ENCODE measurements at regions not wholly inside any gene's neighbourhood (a gene's known extent, or its start where the extent isn't known, plus 50 kb on each side); places are given as distances from the start of the nearest gene placed in this dataset.

DNA sequence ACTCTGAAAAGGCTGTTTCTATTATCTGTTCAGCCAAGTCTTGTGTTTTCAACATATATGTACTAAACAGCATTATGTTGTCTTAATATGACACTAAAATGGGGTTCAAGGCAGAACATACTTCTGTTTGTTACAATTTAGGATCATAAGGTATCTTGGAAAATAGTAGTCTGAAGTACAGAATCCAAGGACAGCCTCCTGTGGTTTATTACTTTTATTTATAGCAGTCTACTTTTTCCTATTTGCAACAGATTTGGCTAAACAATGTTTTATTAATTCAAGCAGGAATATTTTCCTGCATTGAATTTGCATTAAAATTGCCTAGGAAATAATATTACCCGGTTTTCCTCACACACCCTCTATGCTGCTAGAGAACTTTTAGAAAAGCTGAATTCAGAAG is 67.7 kb downstream of the PLEKHG1 start:
- TF ChIP-seq BRCA1 (IDR thresholded peaks at IDR 0.05) (no peak), BRCA1 (CRISPR knock-in tag; IDR thresholded peaks at IDR 0.05) (no peak)
- TF ChIP-seq, protein P1, sequence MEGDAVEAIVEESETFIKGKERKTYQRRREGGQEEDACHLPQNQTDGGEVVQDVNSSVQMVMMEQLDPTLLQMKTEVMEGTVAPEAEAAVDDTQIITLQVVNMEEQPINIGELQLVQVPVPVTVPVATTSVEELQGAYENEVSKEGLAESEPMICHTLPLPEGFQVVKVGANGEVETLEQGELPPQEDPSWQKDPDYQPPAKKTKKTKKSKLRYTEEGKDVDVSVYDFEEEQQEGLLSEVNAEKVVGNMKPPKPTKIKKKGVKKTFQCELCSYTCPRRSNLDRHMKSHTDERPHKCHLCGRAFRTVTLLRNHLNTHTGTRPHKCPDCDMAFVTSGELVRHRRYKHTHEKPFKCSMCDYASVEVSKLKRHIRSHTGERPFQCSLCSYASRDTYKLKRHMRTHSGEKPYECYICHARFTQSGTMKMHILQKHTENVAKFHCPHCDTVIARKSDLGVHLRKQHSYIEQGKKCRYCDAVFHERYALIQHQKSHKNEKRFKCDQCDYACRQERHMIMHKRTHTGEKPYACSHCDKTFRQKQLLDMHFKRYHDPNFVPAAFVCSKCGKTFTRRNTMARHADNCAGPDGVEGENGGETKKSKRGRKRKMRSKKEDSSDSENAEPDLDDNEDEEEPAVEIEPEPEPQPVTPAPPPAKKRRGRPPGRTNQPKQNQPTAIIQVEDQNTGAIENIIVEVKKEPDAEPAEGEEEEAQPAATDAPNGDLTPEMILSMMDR (IDR thresholded peaks at IDR 0.05 in 2 of 3, conservative IDR thresholded peaks at IDR 0.05 in 1 of 3; ENCODE audit: insufficient read depth in 2 of 3, low read depth in 1 of 3, low read length in 3 of 3) = no peak
